Fibroblast of lung (primary cell): ENCODE measurements at regions not wholly inside any gene's neighbourhood (a gene's known extent, or its start where the extent isn't known, plus 50 kb on each side); places are given as distances from the start of the nearest gene placed in this dataset.

Source experiments
- DNase-seq, 2 donors: peaks; one replicate each; pipeline versions ENCODE4 v3.0.0 to v3.0.0-alpha.2; 2010; ENCODE audit warnings: low read depth in 2 of 2
- H2AFZ ChIP-seq: 2 replicates; pipeline ENCODE4 v1.5.1; 2012; ENCODE audit warnings: low read length, control low read depth, inconsistent platforms
- H3K27ac ChIP-seq: 2 replicates; pipeline ENCODE4 v1.5.1; 2011; ENCODE audit warnings: low read length, control low read depth; ENCODE audit not compliant: insufficient read depth
- H3K27me3 ChIP-seq: 2 replicates; pipeline ENCODE4 v1.5.1; 2011; ENCODE audit warnings: mild to moderate bottlenecking, low read length; ENCODE audit not compliant: control insufficient read depth, insufficient read depth
- H3K36me3 ChIP-seq: 2 replicates; pipeline ENCODE4 v1.5.1; 2011; ENCODE audit warnings: low read length; ENCODE audit not compliant: control insufficient read depth, insufficient read depth
- H3K4me1 ChIP-seq: 2 replicates; pipeline ENCODE4 v1.5.1; 2011; ENCODE audit warnings: low read length; ENCODE audit not compliant: control insufficient read depth, insufficient read depth; ENCODE audit errors: extremely low read depth
- H3K4me2 ChIP-seq: 2 replicates; pipeline ENCODE4 v1.5.1; 2011; ENCODE audit warnings: low read length, control low read depth; ENCODE audit not compliant: insufficient read depth; ENCODE audit errors: extremely low read depth
- H3K4me3 ChIP-seq, 4 experiments: fragments of 200-600 bp in 1 of 4; sonication (generic) in 1 of 4; replicated peaks in 1 of 4; 2 replicates each; pipeline ENCODE4 v1.5.1; 2011 to 2016; ENCODE audit warnings: low read length in 4 of 4, low read depth in 3 of 4, mild to moderate bottlenecking in 3 of 4, control low read depth in 2 of 4, inconsistent platforms in 1 of 4, mixed read lengths in 1 of 4; ENCODE audit not compliant: insufficient read depth in 1 of 4; ENCODE audit errors: control extremely low read depth in 1 of 4
- H3K79me2 ChIP-seq: 2 replicates; pipeline ENCODE4 v1.5.1; 2012; ENCODE audit warnings: mild to moderate bottlenecking, low read length, inconsistent platforms; ENCODE audit not compliant: control insufficient read depth, insufficient read depth
- H3K9ac ChIP-seq: 2 replicates; pipeline ENCODE4 v1.5.1; 2011; ENCODE audit warnings: mild to moderate bottlenecking, low read length, control low read depth; ENCODE audit not compliant: insufficient read depth
- H3K9me3 ChIP-seq: 2 replicates; pipeline ENCODE4 v1.5.1; 2012; ENCODE audit warnings: low read depth, low read length; ENCODE audit not compliant: control insufficient read depth, insufficient read depth
- H4K20me1 ChIP-seq: 2 replicates; pipeline ENCODE4 v1.5.1; 2011; ENCODE audit warnings: low read length; ENCODE audit not compliant: control insufficient read depth, insufficient read depth; ENCODE audit errors: extremely low read depth
- CTCF ChIP-seq, 2 donors: IDR thresholded peaks in 1 of 2; conservative IDR thresholded peaks in 1 of 2; 1 replicate in 1 of 2; 2 replicates in 1 of 2; pipeline ENCODE4 v1.5.1; 2011 to 2012; ENCODE audit warnings: low read length in 2 of 2, control low read depth in 1 of 2, inconsistent platforms in 1 of 2, low read depth in 1 of 2, mild to moderate bottlenecking in 1 of 2
- EZH2 ChIP-seq: IDR thresholded peaks from 2 replicates; pipeline ENCODE4 v1.5.1; 2012; ENCODE audit warnings: low read length, control low read depth, mild to moderate bottlenecking; ENCODE audit errors: missing control alignments

DNA sequence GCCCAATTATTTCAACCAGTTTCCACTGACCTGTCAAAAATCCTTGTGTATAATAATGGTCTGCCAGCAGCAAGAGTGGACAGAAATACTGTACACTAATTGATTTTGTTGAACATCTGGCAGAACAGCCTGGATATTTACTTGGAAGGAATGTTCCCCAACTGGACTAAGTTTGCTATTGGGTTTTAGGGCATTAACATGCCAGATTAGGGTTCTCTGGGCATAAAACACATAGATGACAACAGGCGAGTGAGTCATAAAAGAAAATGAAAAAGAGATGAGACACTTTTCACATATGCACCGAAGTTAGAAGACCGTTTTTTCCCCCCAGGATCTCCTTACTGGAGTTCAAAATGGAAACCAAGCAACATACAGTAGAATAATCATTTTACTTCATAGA is 236.3 kb upstream of the NAV3 start:
- H3K79me2 ChIP-seq, result no peaks in the 10 kb centered on the region
- no peak overlapping the region for H2AFZ ChIP-seq
- no peaks in the 10 kb centered on the region for H3K36me3 ChIP-seq
- no peaks in the 10 kb centered on the region for H3K9me3 ChIP-seq
- H3K4me1 ChIP-seq, result no peaks in the 10 kb centered on the region
- H3K9ac ChIP-seq, result no peak overlapping the region
- no peaks in the 10 kb centered on the region for H4K20me1 ChIP-seq
- H3K27ac ChIP-seq, result no peak overlapping the region
- no peak for DNase-seq
- no peak for TF ChIP-seq CTCF (conservative IDR thresholded peaks at IDR 0.05 in 1 of 2, IDR thresholded peaks at IDR 0.05 in 1 of 2; ENCODE audit: low read depth in 1 of 2, low read length in 2 of 2)
- no peak for TF ChIP-seq EZH2
- H3K4me3 ChIP-seq, result no peak overlapping the region
- no peaks in the 10 kb centered on the region for H3K27me3 ChIP-seq
- H3K4me2 ChIP-seq, result no peak overlapping the region

GRCh38 chr12:77592836-77593235 is 237.9 kb upstream of the NAV3 start:
- TF ChIP-seq CTCF (conservative IDR thresholded peaks at IDR 0.05 in 1 of 2, IDR thresholded peaks at IDR 0.05 in 1 of 2; ENCODE audit: low read depth in 1 of 2, low read length in 2 of 2) (no peak), EZH2 (no peak)
- no peaks in the 10 kb centered on the region for H4K20me1 ChIP-seq
- H3K27ac ChIP-seq, result no peak overlapping the region
- no peaks in the 10 kb centered on the region for H3K36me3 ChIP-seq
- DNase-seq, result no peak
- H3K4me3 ChIP-seq, result no peak overlapping the region
- no peaks in the 10 kb centered on the region for H3K9me3 ChIP-seq
- no peak overlapping the region for H2AFZ ChIP-seq
- no peak overlapping the region for H3K9ac ChIP-seq
- no peaks in the 10 kb centered on the region for H3K4me1 ChIP-seq
- H3K4me2 ChIP-seq, result no peak overlapping the region
- H3K27me3 ChIP-seq, result no peaks in the 10 kb centered on the region
- no peaks in the 10 kb centered on the region for H3K79me2 ChIP-seq

DNA sequence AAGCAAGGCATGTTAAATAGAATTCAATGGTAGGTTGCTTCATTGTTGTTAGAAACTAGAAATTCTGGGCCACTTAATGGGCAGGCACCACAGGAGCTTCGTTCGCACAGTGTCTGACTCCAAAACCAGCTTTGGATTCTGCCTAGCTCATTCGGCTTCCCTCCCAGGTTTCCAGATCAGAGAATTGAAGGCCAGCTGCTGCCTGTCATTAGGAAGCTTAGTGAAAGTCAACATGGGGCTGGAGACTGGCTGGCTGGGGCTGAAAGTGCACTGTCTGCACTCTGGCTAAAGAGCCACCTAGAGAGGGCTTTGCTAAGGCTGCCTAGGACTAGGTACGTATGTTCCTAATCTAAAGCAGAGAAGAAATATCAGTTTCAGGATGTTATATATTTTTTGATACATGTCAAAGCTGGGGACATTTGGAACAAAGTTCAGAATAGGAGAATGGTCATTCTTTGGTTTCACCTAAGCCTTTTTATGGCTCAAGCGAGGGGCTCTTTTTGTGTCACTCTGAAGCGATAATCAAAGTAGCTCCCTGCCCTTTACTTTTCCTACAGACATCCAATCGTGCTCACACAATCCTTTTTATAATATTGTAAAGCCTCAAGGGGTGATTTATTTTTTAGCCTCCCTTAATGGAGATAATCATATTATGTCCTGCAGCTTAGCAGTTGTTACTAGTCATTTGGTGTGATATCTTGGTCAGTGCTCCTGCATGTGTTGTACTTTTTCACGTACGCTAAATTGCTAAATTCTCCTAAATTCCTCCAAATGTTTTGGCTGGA is 238.5 kb upstream of the NAV3 start:
- H3K27ac ChIP-seq, result no peak overlapping the region
- no peaks in the 10 kb centered on the region for H3K27me3 ChIP-seq
- H3K9ac ChIP-seq, result no peak overlapping the region
- no peak overlapping the region for H3K4me2 ChIP-seq
- TF ChIP-seq EZH2 (no peak), CTCF (conservative IDR thresholded peaks at IDR 0.05 in 1 of 2, IDR thresholded peaks at IDR 0.05 in 1 of 2; ENCODE audit: low read depth in 1 of 2, low read length in 2 of 2) (no peak)
- no peak overlapping the region for H2AFZ ChIP-seq
- H4K20me1 ChIP-seq, result no peaks in the 10 kb centered on the region
- H3K9me3 ChIP-seq, result no peaks in the 10 kb centered on the region
- no peaks in the 10 kb centered on the region for H3K79me2 ChIP-seq
- no peak overlapping the region for H3K4me3 ChIP-seq
- no peaks in the 10 kb centered on the region for H3K4me1 ChIP-seq
- no peak for DNase-seq
- no peaks in the 10 kb centered on the region for H3K36me3 ChIP-seq
